PC-3 (cell line): ENCODE measurements at regions not wholly inside any gene's neighbourhood (a gene's known extent, or its start where the extent isn't known, plus 50 kb on each side); places are given as distances from the start of the nearest gene placed in this dataset.
A peak's percentile ranks its signal among the peaks of the same experiment; 100 is the strongest.
"Not testable (repeated sequence)": the region's sequence is repeated elsewhere in the genome, so short reads cannot be mapped to it uniquely, and the experiment has no call there.

Experiments
- ATAC-seq: fragments of 200-7000 bp; cut with Tn5 transposase; 2 replicates; pipeline ENCODE4 v1.9.1; 2020; ENCODE audit warnings: mild to moderate bottlenecking, moderate library complexity
- BruUV-seq: library from RNA; stranded (reverse); fragments of 400-500 nt; replicated peaks from 2 replicates; lab custom pipeline; 2021; lab: Mats Ljungman, UMichigan
- CTCF ChIA-PET: fragments of 300-600 bp; sonication (Branson Sonifier 250); formaldehyde crosslinking; loops from one replicate; lab custom pipeline; 2022; ENCODE audit warnings: antibody characterized with exemption; lab: Charles Lee
- POLR2A ChIA-PET: fragments of 300-600 bp; sonication (Branson Sonifier 250); formaldehyde crosslinking; loops from one replicate; lab custom pipeline; 2022; ENCODE audit warnings: antibody characterized with exemption; ENCODE audit not compliant: unreplicated experiment; lab: Charles Lee
- DNase-seq: peaks from one replicate; pipeline ENCODE4 v3.0.0-alpha.2; 2015
- H2AFZ ChIP-seq: fragments of 300-600 bp; sonication (generic); 2 replicates; pipeline ENCODE4 v1.6.0; 2016; ENCODE audit warnings: antibody characterized with exemption, low read length
- H3F3A ChIP-seq: fragments of 300-600 bp; sonication (generic); one replicate; pipeline ENCODE4 v1.6.0; 2017; ENCODE audit warnings: antibody characterized with exemption, low read length, control low read depth, mild to moderate bottlenecking; ENCODE audit not compliant: unreplicated experiment
- H3K27ac ChIP-seq: fragments of 300-600 bp; sonication (generic); 2 replicates; pipeline ENCODE4 v1.5.1; 2016; ENCODE audit warnings: mild to moderate bottlenecking, low read length
- H3K27me3 ChIP-seq: fragments of 300-600 bp; sonication (generic); 2 replicates; pipeline ENCODE4 v1.6.1; 2016; ENCODE audit warnings: low read length, mixed read lengths
- H3K36me3 ChIP-seq: fragments of 300-600 bp; sonication (generic); 2 replicates; pipeline ENCODE4 v1.6.1; 2016; ENCODE audit warnings: low read depth, mixed run types, low read length, mixed read lengths
- H3K4me1 ChIP-seq: fragments of 300-600 bp; sonication (generic); 2 replicates; pipeline ENCODE4 v1.5.1; 2016; ENCODE audit warnings: low read length; ENCODE audit not compliant: insufficient read depth
- H3K4me2 ChIP-seq: fragments of 300-600 bp; sonication (generic); 2 replicates; pipeline ENCODE4 v1.6.0; 2016; ENCODE audit warnings: low read length
- H3K4me3 ChIP-seq: fragments of 300-600 bp; sonication (generic); 2 replicates; pipeline ENCODE4 v1.5.1; 2016; ENCODE audit warnings: mild to moderate bottlenecking, low read length, mixed read lengths
- H3K79me2 ChIP-seq: fragments of 300-600 bp; sonication (generic); 2 replicates; pipeline ENCODE4 v1.6.1; 2017; ENCODE audit warnings: low read length, mixed read lengths
- H3K9ac ChIP-seq: fragments of 300-600 bp; sonication (generic); 2 replicates; pipeline ENCODE4 v1.6.0; 2016; ENCODE audit warnings: mild to moderate bottlenecking, low read length
- H3K9me2 ChIP-seq: fragments of 300-600 bp; sonication (generic); replicated peaks from 2 replicates; pipeline ENCODE4 v1.6.1; 2016; ENCODE audit warnings: mixed run types, low read length, mixed read lengths
- H3K9me3 ChIP-seq: fragments of 300-600 bp; sonication (generic); 2 replicates; pipeline ENCODE4 v1.6.1; 2016; ENCODE audit warnings: low read length, mixed read lengths
- H4K20me1 ChIP-seq: fragments of 300-600 bp; sonication (generic); 2 replicates; pipeline ENCODE4 v1.6.1; 2016; ENCODE audit warnings: low read length, mixed read lengths
- CTCF ChIP-seq: fragments of 300-600 bp; sonication (generic); conservative IDR thresholded peaks from 2 replicates; pipeline ENCODE4 v1.5.1; 2017; ENCODE audit warnings: antibody characterized with exemption, low read depth, mild to moderate bottlenecking, low read length
- EZH2 ChIP-seq: fragments of 300-600 bp; sonication (generic); IDR thresholded peaks from one replicate; pipeline ENCODE4 v1.6.1; 2017; ENCODE audit warnings: antibody characterized with exemption, mild to moderate bottlenecking, low read length; ENCODE audit not compliant: unreplicated experiment
- EZH2phosphoT487 ChIP-seq: fragments of 300-600 bp; sonication (generic); IDR thresholded peaks from 2 replicates; pipeline ENCODE4 v1.6.1; 2018; ENCODE audit warnings: mild to moderate bottlenecking, antibody characterized with exemption, low read length, borderline replicate concordance
- intact Hi-C: fragments of 100-400 bp; cut with micrococcal nuclease; formaldehyde crosslinking; loops from 2 replicates; pipeline ENCODE4 v1.9.0; 2023

DNA sequence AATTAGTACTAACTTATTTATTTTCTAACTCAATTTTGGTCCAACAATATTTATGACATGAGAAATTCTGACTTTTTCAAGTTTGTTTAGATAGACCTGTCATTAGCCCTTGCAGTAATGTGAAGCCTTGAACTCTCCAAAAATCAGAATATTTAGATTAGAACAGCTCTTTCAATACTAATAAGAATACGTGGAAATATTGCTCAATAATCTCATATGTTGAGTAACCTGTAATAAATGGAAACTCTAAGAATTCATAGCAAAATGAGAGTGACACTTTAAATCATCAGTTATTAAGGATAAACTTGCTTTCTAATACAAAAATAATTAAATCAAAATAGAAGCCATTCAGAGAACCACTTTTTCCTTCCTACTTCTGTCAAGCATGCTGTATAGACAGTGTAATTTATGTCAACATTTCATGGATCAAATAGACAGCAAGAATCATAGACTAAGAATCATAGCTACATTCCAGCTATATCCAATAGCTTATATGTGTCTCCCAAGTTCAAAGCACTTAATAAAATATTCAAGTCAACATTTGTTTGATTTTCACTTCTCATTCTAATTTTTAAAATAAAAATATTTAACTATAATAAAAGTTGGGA lies 710.3 kb upstream of the SOX11 start:
- H3K9me2 ChIP-seq = no peaks in the 10 kb centered on the region
- no peaks in the 10 kb centered on the region for H3K36me3 ChIP-seq
- no peak overlapping the region for H3K4me2 ChIP-seq
- no peak overlapping the region for H2AFZ ChIP-seq
- CTCF ChIA-PET = no interaction called here
- no peak for TF ChIP-seq EZH2phosphoT487
- TF ChIP-seq EZH2 = no peak
- intact Hi-C loops = no loop called here
- H3K9ac ChIP-seq = no peak overlapping the region
- no peaks in the 10 kb centered on the region for H3K79me2 ChIP-seq
- no peak for ATAC-seq
- POLR2A ChIA-PET = no interaction called here
- H3K27me3 ChIP-seq = no peaks in the 10 kb centered on the region
- no peak overlapping the region for H3K4me3 ChIP-seq
- BruUV-seq = no TSS peak
- H3K27ac ChIP-seq = no peak overlapping the region
- H3K9me3 ChIP-seq = no peaks in the 10 kb centered on the region
- no peak for DNase-seq
- no peaks in the 10 kb centered on the region for H3K4me1 ChIP-seq
- H4K20me1 ChIP-seq = no peaks in the 10 kb centered on the region
- no peaks in the 10 kb centered on the region for H3F3A ChIP-seq

DNA sequence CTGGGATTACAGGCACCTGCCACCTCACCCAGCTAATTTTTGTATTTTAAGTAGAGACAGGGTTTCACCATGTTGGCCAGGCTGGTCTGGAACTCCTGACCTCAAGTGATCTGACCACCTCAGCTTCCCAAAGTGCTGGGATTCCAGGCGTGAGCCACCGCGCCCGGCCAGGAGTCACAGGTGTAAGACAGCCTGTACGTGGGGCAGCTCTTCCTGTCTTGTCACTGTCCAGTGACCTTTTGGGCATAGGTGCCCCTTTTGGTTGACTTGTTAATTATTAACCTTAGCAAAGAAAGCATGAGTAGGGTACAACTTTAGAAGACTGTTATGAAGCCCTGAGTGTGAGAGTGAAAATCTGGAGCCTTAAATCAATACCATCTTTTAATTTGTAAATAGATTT lies 703.7 kb upstream of the SOX11 start:
- H3K9ac ChIP-seq, CTCF ChIA-PET, H3K27me3 ChIP-seq, intact Hi-C loops, H3K36me3 ChIP-seq, POLR2A ChIA-PET, BruUV-seq, H3K27ac ChIP-seq, H3K4me3 ChIP-seq, H2AFZ ChIP-seq, ATAC-seq, H3K4me1 ChIP-seq, H3K79me2 ChIP-seq, DNase-seq, H4K20me1 ChIP-seq, H3K9me2 ChIP-seq, H3K4me2 ChIP-seq, H3K9me3 ChIP-seq, H3F3A ChIP-seq: not testable (repeated sequence)

DNA sequence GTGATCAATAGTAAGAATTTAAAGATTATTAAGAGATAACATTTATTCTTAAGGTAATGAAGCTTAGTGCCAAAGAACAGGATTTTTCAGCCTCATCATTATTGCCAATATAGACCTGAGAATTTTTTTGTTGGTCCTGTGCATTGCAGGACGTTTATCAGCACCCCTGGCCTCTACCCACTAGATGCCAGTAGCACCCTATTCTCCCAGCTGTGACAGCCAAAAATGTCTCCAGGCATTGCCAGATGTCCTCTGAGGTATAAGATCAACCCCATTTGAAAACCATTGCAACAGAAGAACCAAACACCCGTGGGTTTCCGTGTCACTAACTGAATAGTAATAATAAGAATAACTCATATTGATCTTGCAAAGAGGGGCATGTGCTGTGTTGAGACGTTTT lies 700.0 kb upstream of the SOX11 start:
- Histone ChIP-seq H3K27ac (no peak overlapping the region), H3K9me3 (no peaks in the 10 kb centered on the region), H3K79me2 (no peaks in the 10 kb centered on the region), H3F3A (no peaks in the 10 kb centered on the region), H3K9me2 (no peaks in the 10 kb centered on the region), H3K4me3 (no peak overlapping the region), H2AFZ (no peak overlapping the region), H4K20me1 (no peaks in the 10 kb centered on the region), H3K27me3 (0 out of 2 replicates have a peak, but pooled peaks cover 3% of the 10 kb centered on the region), H3K4me2 (no peak overlapping the region), H3K36me3 (no peaks in the 10 kb centered on the region), H3K9ac (no peak overlapping the region), H3K4me1 (no peaks in the 10 kb centered on the region)
- CTCF ChIA-PET = no interaction called here
- no peak for ATAC-seq
- POLR2A ChIA-PET = no interaction called here
- TF ChIP-seq CTCF = peak; percentile 46
- TF ChIP-seq EZH2 = no peak
- peak; percentile 35 for DNase-seq
- no TSS peak for BruUV-seq
- intact Hi-C loops = loop anchor here (5.0 kb wide), 2 partner anchors 375 to 1780 kb away; no protein-coding TSS in a partner anchor

- no peaks in the 10 kb centered on the region for H3K27me3 ChIP-seq
- TF ChIP-seq EZH2 (no peak), EZH2phosphoT487 (no peak), CTCF (no peak)
- DNase-seq (no peak), ATAC-seq (no peak)
- H3K9me3 ChIP-seq = no peaks in the 10 kb centered on the region
- H4K20me1 ChIP-seq = no peaks in the 10 kb centered on the region
- intact Hi-C loops = no loop called here
- H3F3A ChIP-seq = no peaks in the 10 kb centered on the region
- no peak overlapping the region for H3K9ac ChIP-seq
- ChIA-PET CTCF (no interaction called here), POLR2A (no interaction called here)
- no peaks in the 10 kb centered on the region for H3K4me1 ChIP-seq
- no peak overlapping the region for H3K4me2 ChIP-seq
- H3K79me2 ChIP-seq = no peaks in the 10 kb centered on the region
- no TSS peak for BruUV-seq
- H3K4me3 ChIP-seq = no peak overlapping the region
- H3K36me3 ChIP-seq = no peaks in the 10 kb centered on the region
- no peaks in the 10 kb centered on the region for H3K9me2 ChIP-seq
- no peak overlapping the region for H2AFZ ChIP-seq
- H3K27ac ChIP-seq = no peak overlapping the region
These were observed 696.7 kb upstream of the SOX11 start for GRCh38 chr2:4995466-4995865.
